ENCODE measurements at regions not wholly inside any gene's neighbourhood (a gene's known extent, or its start where the extent isn't known, plus 50 kb on each side); places are given as distances from the start of the nearest gene placed in this dataset.

DNA sequence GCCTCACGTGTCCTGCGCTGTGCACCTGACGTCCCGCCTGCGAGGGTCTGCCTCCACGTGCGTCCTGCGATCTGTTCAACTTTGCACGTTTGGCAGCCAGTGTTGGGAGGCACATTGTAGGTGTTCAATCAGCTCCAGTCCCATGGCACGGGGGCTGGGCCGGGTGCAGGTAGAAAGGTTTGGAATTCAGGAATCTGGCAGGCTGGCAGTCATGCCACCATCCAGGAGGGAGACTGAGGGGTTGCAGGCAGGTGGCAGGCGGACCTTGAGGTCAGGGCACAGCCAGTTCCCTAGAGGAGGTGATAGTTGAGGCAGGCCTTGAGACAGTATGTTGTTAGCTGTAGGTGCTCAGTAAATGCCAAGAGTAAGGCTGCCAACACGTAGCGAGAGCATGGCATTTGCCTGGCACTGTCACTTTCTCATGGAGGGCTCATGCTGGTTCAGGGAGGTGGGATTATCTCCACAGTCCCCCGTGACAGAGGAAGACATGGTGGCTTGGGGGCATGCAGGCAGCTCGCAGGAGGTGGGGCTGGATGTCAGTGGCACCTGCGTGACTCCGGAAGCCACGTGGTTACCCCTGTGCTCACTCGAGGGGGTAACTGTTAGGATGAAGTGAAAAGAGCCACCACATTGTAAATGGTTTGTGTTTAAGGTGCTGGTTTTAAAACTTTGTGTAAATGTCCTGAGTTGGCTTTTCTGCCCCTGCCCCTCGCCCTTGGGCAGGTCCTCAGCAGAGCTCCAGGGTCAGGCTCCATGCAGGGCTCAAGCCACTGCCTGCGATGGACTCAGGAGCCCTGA, 111.8 kb upstream of the FRMD1 start:
- no peak for DNase-seq
- no peaks in the 10 kb centered on the region for H3K9me2 ChIP-seq (replicated peaks; ENCODE audit: insufficient read depth, low read length)

DNA sequence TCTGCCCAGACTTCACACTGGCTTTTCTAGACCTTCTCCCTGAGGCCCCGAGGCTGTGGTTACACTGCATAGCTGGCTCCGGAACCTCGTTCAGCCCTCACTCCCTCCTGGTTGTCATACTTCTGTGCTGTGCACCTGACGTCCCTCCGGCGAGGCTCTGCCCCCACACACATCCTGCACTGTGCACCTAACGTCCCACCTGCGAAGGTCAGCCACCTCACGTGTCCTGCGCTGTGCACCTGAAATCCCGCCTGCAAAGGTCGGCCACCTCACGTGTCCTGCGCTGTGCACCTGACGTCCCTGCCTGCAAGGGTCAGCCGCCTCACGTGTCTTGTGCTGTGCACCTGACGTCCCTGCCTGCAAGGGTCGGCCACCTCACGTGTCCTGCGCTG, 111.0 kb upstream of the FRMD1 start:
- DNase-seq: no peak
- no peaks in the 10 kb centered on the region for H3K9me3 ChIP-seq (replicated peaks; ENCODE audit: insufficient read depth, low read length)
- H3F3A ChIP-seq (ENCODE audit: insufficient read depth, low read length): no peaks in the 10 kb centered on the region
- H3K27ac ChIP-seq (ENCODE audit: low read length): no peak overlapping the region
- H4K20me1 ChIP-seq (ENCODE audit: insufficient read depth, low read length): no peaks in the 10 kb centered on the region
- no peaks in the 10 kb centered on the region for H3K27me3 ChIP-seq (replicated peaks; ENCODE audit: insufficient read depth, low read length)
- H3K36me3 ChIP-seq (replicated peaks; ENCODE audit: insufficient read depth, low read length): no peaks in the 10 kb centered on the region
- no peak overlapping the region for H3K9ac ChIP-seq (ENCODE audit: low read length)
- H3K9me2 ChIP-seq (replicated peaks; ENCODE audit: insufficient read depth, low read length): no peaks in the 10 kb centered on the region
- H3K79me2 ChIP-seq (ENCODE audit: low read length): no peaks in the 10 kb centered on the region
- H2AFZ ChIP-seq (ENCODE audit: low read length): no peak overlapping the region
- H3K4me2 ChIP-seq (ENCODE audit: low read depth, low read length): no peak overlapping the region
- no peaks in the 10 kb centered on the region for H3K4me1 ChIP-seq (ENCODE audit: low read length)
- TF ChIP-seq, protein P1, sequence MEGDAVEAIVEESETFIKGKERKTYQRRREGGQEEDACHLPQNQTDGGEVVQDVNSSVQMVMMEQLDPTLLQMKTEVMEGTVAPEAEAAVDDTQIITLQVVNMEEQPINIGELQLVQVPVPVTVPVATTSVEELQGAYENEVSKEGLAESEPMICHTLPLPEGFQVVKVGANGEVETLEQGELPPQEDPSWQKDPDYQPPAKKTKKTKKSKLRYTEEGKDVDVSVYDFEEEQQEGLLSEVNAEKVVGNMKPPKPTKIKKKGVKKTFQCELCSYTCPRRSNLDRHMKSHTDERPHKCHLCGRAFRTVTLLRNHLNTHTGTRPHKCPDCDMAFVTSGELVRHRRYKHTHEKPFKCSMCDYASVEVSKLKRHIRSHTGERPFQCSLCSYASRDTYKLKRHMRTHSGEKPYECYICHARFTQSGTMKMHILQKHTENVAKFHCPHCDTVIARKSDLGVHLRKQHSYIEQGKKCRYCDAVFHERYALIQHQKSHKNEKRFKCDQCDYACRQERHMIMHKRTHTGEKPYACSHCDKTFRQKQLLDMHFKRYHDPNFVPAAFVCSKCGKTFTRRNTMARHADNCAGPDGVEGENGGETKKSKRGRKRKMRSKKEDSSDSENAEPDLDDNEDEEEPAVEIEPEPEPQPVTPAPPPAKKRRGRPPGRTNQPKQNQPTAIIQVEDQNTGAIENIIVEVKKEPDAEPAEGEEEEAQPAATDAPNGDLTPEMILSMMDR (IDR thresholded peaks at IDR 0.05; ENCODE audit: low read length): no peak
- TF ChIP-seq EZH2 (optimal IDR thresholded peaks at IDR 0.05; ENCODE audit: low read depth, low read length): no peak
- TF ChIP-seq EZH2phosphoT487 (IDR thresholded peaks at IDR 0.05; ENCODE audit: low read length): no peak
- no peak overlapping the region for H3K4me3 ChIP-seq (ENCODE audit: low read length)

More for the DNA sequence above, 111.8 kb upstream of the FRMD1 start:
- H3K79me2 ChIP-seq (ENCODE audit: low read length): no peaks in the 10 kb centered on the region
- TF ChIP-seq EZH2 (optimal IDR thresholded peaks at IDR 0.05; ENCODE audit: low read depth, low read length) (no peak), EZH2phosphoT487 (IDR thresholded peaks at IDR 0.05; ENCODE audit: low read length) (no peak)
- TF ChIP-seq, protein P1 (IDR thresholded peaks at IDR 0.05; ENCODE audit: low read length): no peak
- H3K9me3 ChIP-seq (replicated peaks; ENCODE audit: insufficient read depth, low read length): no peaks in the 10 kb centered on the region
- H3K4me2 ChIP-seq (ENCODE audit: low read depth, low read length): no peak overlapping the region
- H3K27me3 ChIP-seq (replicated peaks; ENCODE audit: insufficient read depth, low read length): no peaks in the 10 kb centered on the region
- no peak overlapping the region for H3K4me3 ChIP-seq (ENCODE audit: low read length)
- H2AFZ ChIP-seq (ENCODE audit: low read length): no peak overlapping the region
- H3F3A ChIP-seq (ENCODE audit: insufficient read depth, low read length): no peaks in the 10 kb centered on the region
- H3K27ac ChIP-seq (ENCODE audit: low read length): no peak overlapping the region
- H3K9ac ChIP-seq (ENCODE audit: low read length): no peak overlapping the region
- no peaks in the 10 kb centered on the region for H3K36me3 ChIP-seq (replicated peaks; ENCODE audit: insufficient read depth, low read length)
- no peaks in the 10 kb centered on the region for H3K4me1 ChIP-seq (ENCODE audit: low read length)
- H4K20me1 ChIP-seq (ENCODE audit: insufficient read depth, low read length): no peaks in the 10 kb centered on the region

DNA sequence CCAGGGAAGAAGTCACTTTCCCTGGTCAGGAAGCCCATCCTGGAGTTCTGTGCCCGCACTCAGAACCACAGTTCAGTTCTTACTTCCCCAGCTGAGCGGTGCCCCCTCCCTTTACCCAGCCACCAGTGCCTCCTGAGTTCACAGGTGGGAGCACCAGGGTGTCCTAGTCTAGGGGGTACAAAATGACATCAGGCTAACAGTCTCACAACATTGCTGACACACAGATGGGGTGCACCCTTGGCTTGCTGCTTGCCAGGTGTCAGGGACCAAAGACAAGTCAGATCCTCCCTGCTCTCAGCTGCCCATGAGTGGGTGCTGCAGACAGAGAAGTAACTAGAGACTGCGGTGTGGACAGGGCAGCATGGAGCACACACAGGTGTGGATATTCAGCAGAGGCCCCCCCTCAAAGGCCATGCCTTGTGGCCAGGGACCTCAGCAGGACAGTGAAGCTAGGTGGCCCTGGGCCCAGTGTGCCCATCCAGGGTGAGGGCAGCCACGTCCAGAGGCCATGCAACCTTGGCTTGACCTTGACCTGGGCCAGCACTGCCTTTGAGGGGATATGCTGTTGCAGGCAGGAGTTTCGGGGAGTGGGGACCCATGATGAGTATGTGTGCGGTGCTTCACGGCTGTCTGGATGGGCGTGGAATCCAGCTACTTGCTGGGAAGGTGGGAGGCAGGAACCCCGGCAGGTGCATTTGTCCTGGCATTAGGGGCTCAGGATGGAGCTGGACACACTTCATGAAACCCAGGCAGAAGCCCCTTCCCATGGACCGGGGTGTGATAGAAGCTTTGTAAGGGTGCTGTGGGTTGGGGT, 110.4 kb upstream of the FRMD1 start:
- H3K4me3 ChIP-seq (ENCODE audit: low read length): no peak overlapping the region
- no peaks in the 10 kb centered on the region for H3K36me3 ChIP-seq (replicated peaks; ENCODE audit: insufficient read depth, low read length)
- H3K79me2 ChIP-seq (ENCODE audit: low read length): no peaks in the 10 kb centered on the region
- no peaks in the 10 kb centered on the region for H3K4me1 ChIP-seq (ENCODE audit: low read length)
- H3K9ac ChIP-seq (ENCODE audit: low read length): no peak overlapping the region
- TF ChIP-seq EZH2phosphoT487 (IDR thresholded peaks at IDR 0.05; ENCODE audit: low read length): no peak
- TF ChIP-seq, protein P1 (IDR thresholded peaks at IDR 0.05; ENCODE audit: low read length): no peak
- no peak overlapping the region for H3K4me2 ChIP-seq (ENCODE audit: low read depth, low read length)
- no peaks in the 10 kb centered on the region for H3F3A ChIP-seq (ENCODE audit: insufficient read depth, low read length)
- H2AFZ ChIP-seq (ENCODE audit: low read length): no peak overlapping the region
- H3K27ac ChIP-seq (ENCODE audit: low read length): no peak overlapping the region
- H3K9me3 ChIP-seq (replicated peaks; ENCODE audit: insufficient read depth, low read length): no peaks in the 10 kb centered on the region
- no peaks in the 10 kb centered on the region for H3K9me2 ChIP-seq (replicated peaks; ENCODE audit: insufficient read depth, low read length)
- H3K27me3 ChIP-seq (replicated peaks; ENCODE audit: insufficient read depth, low read length): no peaks in the 10 kb centered on the region
- H4K20me1 ChIP-seq (ENCODE audit: insufficient read depth, low read length): no peaks in the 10 kb centered on the region
- DNase-seq: no peak
